HCT116 (cell line): ENCODE measurements at regions not wholly inside any gene's neighbourhood (a gene's known extent, or its start where the extent isn't known, plus 50 kb on each side); places are given as distances from the start of the nearest gene placed in this dataset.

Source experiments
- ATAC-seq: fragments of 200-7000 bp; cut with Tn5 transposase; 2 replicates; pipeline ENCODE4 v1.9.1; 2020; ENCODE audit warnings: mild to moderate bottlenecking, moderate library complexity
- BruUV-seq: library from RNA; stranded (reverse); fragments of 400-500 nt; replicated peaks from 2 replicates; lab custom pipeline; 2021; lab: Mats Ljungman, UMichigan
- CTCF ChIA-PET: fragments of 300-600 bp; sonication (Branson Sonifier 250); formaldehyde crosslinking; loops from one replicate; lab custom pipeline; 2021; ENCODE audit warnings: antibody characterized with exemption; lab: Charles Lee
- POLR2A ChIA-PET: fragments of 300-600, 350-600 bp; sonication (Branson Sonifier 250); formaldehyde crosslinking; loops from one replicate; lab custom pipeline; 2021; ENCODE audit warnings: antibody characterized with exemption; lab: Charles Lee
- RAD21 ChIA-PET, 2 experiments: fragments of 300-600 bp; sonication (Branson Sonifier 250); formaldehyde crosslinking; loops; one replicate each; lab custom pipeline; 2023; ENCODE audit warnings: low total read pairs in 2 of 2; ENCODE audit not compliant: uncharacterized antibody in 2 of 2, unreplicated experiment in 2 of 2, low non-redundant PET in 1 of 2; lab: Charles Lee
- DNase-seq: peaks from one replicate; pipeline ENCODE4 v3.0.0-alpha.2; 2010; ENCODE audit warnings: low read depth, low spot score
- H2AFZ ChIP-seq: fragments of 200-600 bp; shearing (Covaris generic), sonication (generic); 2 replicates; pipeline ENCODE4 v1.6.1; 2017; ENCODE audit warnings: low read depth, mixed run types, mixed read lengths, antibody characterized with exemption, low read length; ENCODE audit not compliant: poor library complexity, severe bottlenecking
- H3K27ac ChIP-seq: 2 replicates; pipeline ENCODE4 v1.5.1; 2012; ENCODE audit warnings: low read depth, low read length
- H3K27me3 ChIP-seq: fragments of 200-600 bp; sonication (generic); 2 replicates; pipeline ENCODE4 v1.6.1; 2016; ENCODE audit warnings: mixed run types, low read length, mixed read lengths; ENCODE audit not compliant: insufficient read depth
- H3K36me3 ChIP-seq, 2 experiments: fragments of 200-500 bp in 1 of 2; fragments of 200-600 bp in 1 of 2; sonication (Bioruptor generic) in 1 of 2; sonication (generic) in 1 of 2; 2 replicates each; pipeline versions ENCODE4 v1.5.1 to v1.6.1; 2014 to 2016; ENCODE audit warnings: low read length in 2 of 2, inconsistent platforms in 1 of 2, mixed read lengths in 1 of 2, mixed run types in 1 of 2; ENCODE audit not compliant: insufficient read depth in 2 of 2, control insufficient read depth in 1 of 2
- H3K4me1 ChIP-seq, 2 experiments: fragments of 200-600 bp in 1 of 2; sonication (generic) in 1 of 2; 2 replicates each; pipeline versions ENCODE4 v1.5.1 to v1.6.1; 2012 to 2017; ENCODE audit warnings: low read length in 2 of 2, inconsistent platforms in 1 of 2, mild to moderate bottlenecking in 1 of 2, mixed read lengths in 1 of 2, mixed run types in 1 of 2, moderate library complexity in 1 of 2; ENCODE audit not compliant: insufficient read depth in 2 of 2, control insufficient read depth in 1 of 2
- H3K4me2 ChIP-seq: fragments of 200-600 bp; sonication (generic); 2 replicates; pipeline ENCODE4 v1.6.1; 2017; ENCODE audit warnings: mixed run types, low read length, mixed read lengths
- H3K4me3 ChIP-seq, 2 experiments: fragments of 200-600 bp in 1 of 2; sonication (generic) in 1 of 2; replicated peaks in 1 of 2; 2 replicates each; pipeline ENCODE4 v1.5.1; 2011 to 2016; ENCODE audit warnings: low read length in 2 of 2, control low read depth in 1 of 2, low read depth in 1 of 2, mild to moderate bottlenecking in 1 of 2, mixed read lengths in 1 of 2, mixed run types in 1 of 2
- H3K79me2 ChIP-seq: fragments of 200-600 bp; sonication (generic); 2 replicates; pipeline ENCODE4 v1.6.1; 2017; ENCODE audit warnings: mild to moderate bottlenecking, mixed run types, low read length, moderate library complexity, mixed read lengths; ENCODE audit not compliant: insufficient read depth
- H3K9ac ChIP-seq: fragments of 200-600 bp; sonication (generic); 2 replicates; pipeline ENCODE4 v1.6.1; 2016; ENCODE audit warnings: low read length, mixed read lengths
- H3K9me2 ChIP-seq: fragments of 200-600 bp; sonication (generic), shearing (Covaris generic); 2 replicates; pipeline ENCODE4 v1.6.1; 2017; ENCODE audit warnings: mixed run types, mild to moderate bottlenecking, moderate library complexity; ENCODE audit not compliant: insufficient read depth
- H3K9me3 ChIP-seq, 2 experiments: fragments of 200-500 bp in 1 of 2; fragments of 200-600 bp in 1 of 2; sonication (Bioruptor generic) in 1 of 2; sonication (generic) in 1 of 2; 2 replicates each; pipeline ENCODE4 v1.6.1; 2014 to 2017; ENCODE audit warnings: low read length in 2 of 2, mixed read lengths in 2 of 2, inconsistent platforms in 1 of 2, low read depth in 1 of 2, mild to moderate bottlenecking in 1 of 2, mixed run types in 1 of 2, moderate library complexity in 1 of 2; ENCODE audit not compliant: control insufficient read depth in 1 of 2, insufficient read depth in 1 of 2
- H4K20me1 ChIP-seq: fragments of 200-600 bp; sonication (generic), shearing (Covaris generic); 2 replicates; pipeline ENCODE4 v1.6.1; 2017; ENCODE audit warnings: mixed run types, mild to moderate bottlenecking, moderate library complexity; ENCODE audit not compliant: insufficient read depth
- EGR1 ChIP-seq: IDR thresholded peaks from 2 replicates; pipeline ENCODE4 v1.6.1; 2012; ENCODE audit warnings: low read depth
- EZH2 ChIP-seq: fragments of 200-600 bp; sonication (generic); IDR thresholded peaks from 2 replicates; pipeline ENCODE4 v1.6.1; 2017; ENCODE audit warnings: antibody characterized with exemption, mixed run types
- POLR2AphosphoS5 ChIP-seq: IDR thresholded peaks from 2 replicates; pipeline ENCODE4 v1.6.1; 2011; ENCODE audit warnings: mild to moderate bottlenecking, low read depth, low read length, moderate library complexity
- SRF ChIP-seq: IDR thresholded peaks from 2 replicates; pipeline ENCODE4 v1.6.1; 2012; ENCODE audit warnings: low read depth
- ZBTB33 ChIP-seq: IDR thresholded peaks from 2 replicates; pipeline ENCODE4 v1.6.1; 2011; ENCODE audit warnings: mild to moderate bottlenecking, low read length, moderate library complexity; ENCODE audit not compliant: insufficient replicate concordance; ENCODE audit errors: extremely low read depth
- ZFX ChIP-seq: fragments of 450-650 bp; IDR thresholded peaks from 2 replicates; pipeline ENCODE4 v1.6.1; 2017
- intact Hi-C: fragments of 100-400 bp; cut with micrococcal nuclease; formaldehyde crosslinking; loops from 2 replicates; pipeline ENCODE4 v1.10.0; 2022

- TF ChIP-seq SRF = no peak
- TF ChIP-seq EGR1 = no peak
- no peak for TF ChIP-seq EZH2
- no peak for TF ChIP-seq ZFX
- H4K20me1 ChIP-seq = no peaks in the 10 kb centered on the region
- DNase-seq (no peak), ATAC-seq (no peak)
- H3K36me3 ChIP-seq = no peaks in the 10 kb centered on the region
- no peak overlapping the region for H3K9ac ChIP-seq
- H3K4me1 ChIP-seq = no peaks in the 10 kb centered on the region
- no peak overlapping the region for H2AFZ ChIP-seq
- no TSS peak for BruUV-seq
- ChIA-PET POLR2A (no interaction called here), CTCF (no interaction called here), RAD21 (no interaction called here)
- intact Hi-C loops = no loop called here
- no peak overlapping the region for H3K4me2 ChIP-seq
- H3K4me3 ChIP-seq = no peak overlapping the region
- H3K79me2 ChIP-seq = no peaks in the 10 kb centered on the region
- H3K27me3 ChIP-seq = no peaks in the 10 kb centered on the region
- peaks cover 6 to 24% of the 10 kb centered on the region in 2 experiments; a peak in 2 of 4 replicates for H3K9me3 ChIP-seq
- no peaks in the 10 kb centered on the region for H3K9me2 ChIP-seq
- H3K27ac ChIP-seq = no peak overlapping the region
These were observed 176.3 kb upstream of the STXBP6 start for GRCh38 chr14:25226214-25226613.

GRCh38 chr14:25222256-25222655 is 172.3 kb upstream of the STXBP6 start:
- H3K79me2 ChIP-seq = no peaks in the 10 kb centered on the region
- no peak overlapping the region for H3K9ac ChIP-seq
- H3K9me3 ChIP-seq = peaks cover 9 to 36% of the 10 kb centered on the region in 2 experiments; a peak in 2 of 4 replicates
- ChIA-PET POLR2A (no interaction called here), RAD21 (no interaction called here), CTCF (no interaction called here)
- no peak for ATAC-seq
- H3K27me3 ChIP-seq = no peaks in the 10 kb centered on the region
- H3K27ac ChIP-seq = no peak overlapping the region
- H3K4me3 ChIP-seq = no peak overlapping the region
- no TSS peak for BruUV-seq
- H3K4me1 ChIP-seq = no peaks in the 10 kb centered on the region
- no peak overlapping the region for H2AFZ ChIP-seq
- no peak for DNase-seq
- no peak overlapping the region for H3K4me2 ChIP-seq
- H3K9me2 ChIP-seq = no peaks in the 10 kb centered on the region
- H4K20me1 ChIP-seq = no peaks in the 10 kb centered on the region
- H3K36me3 ChIP-seq = no peaks in the 10 kb centered on the region
- intact Hi-C loops = no loop called here
- TF ChIP-seq POLR2AphosphoS5 (no peak), ZBTB33 (no peak)
